Upper lobe of left lung (tissue), 6 donors: ENCODE measurements at regions not wholly inside any gene's neighbourhood (a gene's known extent, or its start where the extent isn't known, plus 50 kb on each side); places are given as distances from the start of the nearest gene placed in this dataset.

Source experiments
- ATAC-seq, 2 donors: fragments of 200-7000 bp; cut with Tn5 transposase; one replicate each; pipeline ENCODE4 v1.9.1; 2022; ENCODE audit warnings: mild to moderate bottlenecking in 2 of 2, moderate library complexity in 2 of 2; ENCODE audit not compliant: low FRiP score in 2 of 2
- DNase-seq, 2 donors: peaks; one replicate each; pipeline ENCODE4 v3.0.0-alpha.2; 2019 to 2020
- H3K27ac ChIP-seq, 4 donors: fragments of 200-600 bp; sonication (generic); one replicate each; pipeline ENCODE4 v1.5.1; 2016 to 2019
- H3K27me3 ChIP-seq, 4 donors: fragments of 200-600 bp; sonication (generic); one replicate each; pipeline ENCODE4 v1.5.1; 2017 to 2019
- H3K36me3 ChIP-seq, 4 donors: fragments of 200-600 bp; sonication (generic); one replicate each; pipeline ENCODE4 v1.5.1; 2016 to 2019
- H3K4me1 ChIP-seq, 4 donors: fragments of 200-600 bp; sonication (generic); one replicate each; pipeline ENCODE4 v1.5.1; 2018 to 2019
- H3K4me3 ChIP-seq, 4 donors: fragments of 200-600 bp; sonication (generic); one replicate each; pipeline ENCODE4 v1.5.1; 2017 to 2019; ENCODE audit warnings: mild to moderate bottlenecking in 2 of 4, moderate library complexity in 1 of 4
- H3K9me3 ChIP-seq, 4 donors: fragments of 200-600 bp; sonication (generic); one replicate each; pipeline ENCODE4 v1.5.1; 2018 to 2019
- CTCF ChIP-seq, 6 experiments: fragments of 450-650 bp in 4 of 6; fragments of 200-600 bp in 2 of 6; sonication (generic) in 2 of 6; IDR thresholded peaks; one replicate each; pipeline ENCODE4 v1.5.1; 2016 to 2019; ENCODE audit warnings: antibody characterized with exemption in 6 of 6
- EP300 ChIP-seq, 4 donors: sonication (generic); formaldehyde crosslinking; IDR thresholded peaks; one replicate each; pipeline ENCODE4 v1.5.1; 2017; ENCODE audit warnings: antibody characterized with exemption in 4 of 4, control low read depth in 2 of 4
- POLR2A ChIP-seq, 4 donors: fragments of 450-650 bp; IDR thresholded peaks; one replicate each; pipeline ENCODE4 v1.5.1; 2016 to 2017; ENCODE audit warnings: antibody characterized with exemption in 4 of 4, mild to moderate bottlenecking in 2 of 4
- POLR2AphosphoS5 ChIP-seq, 2 donors: sonication (generic); formaldehyde crosslinking; IDR thresholded peaks; one replicate each; pipeline ENCODE4 v1.5.1; 2017; ENCODE audit warnings: antibody characterized with exemption in 2 of 2
- WGBS, 2 donors: methylation state at CpG; one replicate each; pipeline ENCODE4 v1.1.5; 2017 to 2018; 5-methylcytosine and 5-hydroxymethylcytosine counted together
- donor health status: DM: no; HTN: no; CAD: no; lungs with moderate emphysema.
- donor health status: DM: no; HTN: yes; CAD: no; lungs with severe emphysema.

- ATAC-seq: peak in 1 of 2 donors; percentile 63
- H3K9me3 ChIP-seq: no peaks in the 10 kb centered on the region
Observed at GRCh38 chr5:145484158-145484557, 351.0 kb downstream of the PRELID2 start.

GRCh38 chr5:145483212-145483611 lies 351.9 kb downstream of the PRELID2 start:
- Histone ChIP-seq H3K36me3 (no peaks in the 10 kb centered on the region), H3K27ac (no peak overlapping the region), H3K4me1 (no peaks in the 10 kb centered on the region), H3K9me3 (no peaks in the 10 kb centered on the region), H3K27me3 (no peaks in the 10 kb centered on the region), H3K4me3 (no peak overlapping the region)
- TF ChIP-seq POLR2A (IDR thresholded peaks at IDR 0.05) (no peak), POLR2AphosphoS5 (IDR thresholded peaks at IDR 0.05) (no peak), EP300 (IDR thresholded peaks at IDR 0.05) (no peak), CTCF (IDR thresholded peaks at IDR 0.05) (no peak)
- ATAC-seq: peak in 1 of 2 donors; percentile 83
- no peak for DNase-seq

More at GRCh38 chr5:145484158-145484557, 351.0 kb downstream of the PRELID2 start:
- no peaks in the 10 kb centered on the region for H3K27me3 ChIP-seq
- WGBS, 2 donors: 85 to 93% methylated on average over 1 of the region's 1 CpG
- H3K36me3 ChIP-seq: no peaks in the 10 kb centered on the region
- TF ChIP-seq POLR2AphosphoS5 (IDR thresholded peaks at IDR 0.05) (no peak), EP300 (IDR thresholded peaks at IDR 0.05) (no peak), CTCF (IDR thresholded peaks at IDR 0.05) (no peak), POLR2A (IDR thresholded peaks at IDR 0.05) (no peak)
- H3K27ac ChIP-seq: no peak overlapping the region
- H3K4me1 ChIP-seq: no peaks in the 10 kb centered on the region
- DNase-seq: no peak
- H3K4me3 ChIP-seq: no peak overlapping the region

DNA sequence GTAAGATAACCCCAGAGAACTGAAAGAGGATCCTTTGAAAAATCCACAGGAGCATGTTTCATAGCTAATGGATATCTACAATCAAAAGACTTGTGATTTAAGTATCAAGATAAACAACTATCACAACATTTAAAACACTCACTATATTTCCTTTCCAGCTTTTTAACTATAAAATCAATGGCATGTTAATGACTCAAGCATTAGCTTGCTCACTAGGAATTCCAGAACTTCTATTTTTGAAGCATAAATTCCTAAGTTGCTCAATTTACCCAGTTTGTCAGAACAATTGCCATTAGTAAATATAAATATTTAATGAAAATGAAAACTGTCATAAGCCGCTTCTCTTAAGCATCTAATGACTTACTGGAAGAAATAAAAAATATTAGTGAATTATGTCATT lies 355.3 kb downstream of the PRELID2 start:
- 76 to 87% methylated on average over 1 of the region's 1 CpG for WGBS, 2 donors
- Histone ChIP-seq H3K36me3 (no peaks in the 10 kb centered on the region), H3K27ac (no peak overlapping the region), H3K4me3 (no peak overlapping the region), H3K9me3 (no peaks in the 10 kb centered on the region), H3K27me3 (no peaks in the 10 kb centered on the region), H3K4me1 (no peaks in the 10 kb centered on the region)
- DNase-seq (no peak), ATAC-seq (no peak)
- TF ChIP-seq CTCF (IDR thresholded peaks at IDR 0.05): no peak
- no peak for TF ChIP-seq EP300 (IDR thresholded peaks at IDR 0.05)
- no peak for TF ChIP-seq POLR2AphosphoS5 (IDR thresholded peaks at IDR 0.05)
- TF ChIP-seq POLR2A (IDR thresholded peaks at IDR 0.05): no peak

DNA sequence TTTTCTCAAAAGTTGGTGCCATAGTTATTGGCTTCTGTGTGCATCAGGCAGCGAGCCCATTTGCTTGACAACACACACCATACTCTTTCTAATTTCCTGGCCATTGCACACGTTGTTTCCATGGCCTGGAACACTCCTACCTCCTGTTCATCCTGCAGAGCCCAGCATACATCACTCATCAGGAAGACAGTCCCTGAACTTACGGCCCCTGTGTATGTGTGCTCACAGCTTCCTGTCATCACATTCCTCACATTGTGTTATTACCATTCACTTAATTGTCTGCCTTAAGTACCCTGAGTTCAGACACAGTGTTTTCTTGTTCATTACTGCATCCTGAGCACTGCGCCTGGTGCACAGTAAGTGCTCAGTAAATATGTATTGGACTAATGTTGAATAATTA lies 355.9 kb downstream of the PRELID2 start:
- 62 to 65% methylated on average over 4 of the region's 4 CpGs for WGBS, 2 donors
- TF ChIP-seq POLR2A (IDR thresholded peaks at IDR 0.05): no peak
- TF ChIP-seq CTCF (IDR thresholded peaks at IDR 0.05): no peak
- no peak for TF ChIP-seq POLR2AphosphoS5 (IDR thresholded peaks at IDR 0.05)
- no peak for TF ChIP-seq EP300 (IDR thresholded peaks at IDR 0.05)
- Histone ChIP-seq H3K27me3 (no peaks in the 10 kb centered on the region), H3K4me1 (no peaks in the 10 kb centered on the region), H3K36me3 (no peaks in the 10 kb centered on the region), H3K4me3 (no peak overlapping the region), H3K27ac (no peak overlapping the region), H3K9me3 (no peaks in the 10 kb centered on the region)
- no peak for ATAC-seq
- DNase-seq: no peak

- DNase-seq (no peak), ATAC-seq (no peak)
- Histone ChIP-seq H3K36me3 (no peaks in the 10 kb centered on the region), H3K27ac (no peak overlapping the region), H3K4me1 (no peaks in the 10 kb centered on the region), H3K4me3 (no peak overlapping the region), H3K9me3 (no peaks in the 10 kb centered on the region), H3K27me3 (no peaks in the 10 kb centered on the region)
- WGBS, 2 donors: 84 to 89% methylated on average over 2 of the region's 2 CpGs
- TF ChIP-seq POLR2AphosphoS5 (IDR thresholded peaks at IDR 0.05) (no peak), EP300 (IDR thresholded peaks at IDR 0.05) (no peak), CTCF (IDR thresholded peaks at IDR 0.05) (no peak), POLR2A (IDR thresholded peaks at IDR 0.05) (no peak)
Observed at GRCh38 chr5:145478651-145479050, 356.5 kb downstream of the PRELID2 start.
